A549 (cell line): ENCODE measurements at regions not wholly inside any gene's neighbourhood (a gene's known extent, or its start where the extent isn't known, plus 50 kb on each side); places are given as distances from the start of the nearest gene placed in this dataset.

ENCODE experiments used
- ATAC-seq, 2 experiments: fragments of 200-7000 bp in 1 of 2; fragments of >200 bp in 1 of 2; cut with Nextera tagmentation in 1 of 2; cut with Tn5 transposase in 1 of 2; 3 replicates each; pipeline versions ENCODE4 v1.8.0 to v1.9.1; 2018 to 2020; ENCODE audit warnings: mild to moderate bottlenecking in 1 of 2, moderate library complexity in 1 of 2
- CTCF ChIA-PET: fragments of 300-600 bp; sonication (Branson Sonifier 250); formaldehyde crosslinking; extraction: SDS; loops from one replicate; lab custom pipeline; 2021; ENCODE audit warnings: antibody characterized with exemption, inconsistent platforms; lab: Yijun Ruan, JAX
- POLR2A ChIA-PET: fragments of 350-600 bp; formaldehyde crosslinking; extraction: SDS; loops from one replicate; lab custom pipeline; 2021; ENCODE audit warnings: antibody characterized with exemption, inconsistent platforms; lab: Yijun Ruan, JAX
- DNase-seq, 2 experiments: peaks; one replicate each; pipeline versions ENCODE4 v3.0.0 to v3.0.0-alpha.2; 2011 to 2016; ENCODE audit warnings: low read depth in 1 of 2, low spot score in 1 of 2
- FAIRE-seq: peaks from 2 replicates; lab custom pipeline; 2011; peaks lifted over from hg19 to GRCh38; lab: Jason Lieb, UNC
- H3K27ac ChIP-seq, 2 experiments: fragments of >200 bp; sonication (Bioruptor Twin); formaldehyde crosslinking; 3 replicates each; pipeline ENCODE4 v1.5.1; 2016 to 2017
- H3K4me1 ChIP-seq: fragments of >200 bp; sonication (Bioruptor Twin); formaldehyde crosslinking; 3 replicates; pipeline ENCODE4 v1.6.1; 2016
- H3K4me2 ChIP-seq: fragments of >200 bp; sonication (Bioruptor Twin); formaldehyde crosslinking; 3 replicates; pipeline ENCODE4 v1.6.1; 2016
- H3K4me3 ChIP-seq: fragments of >200 bp; sonication (Bioruptor Twin); formaldehyde crosslinking; 3 replicates; pipeline ENCODE4 v1.5.1; 2016
- H3K9me3 ChIP-seq: fragments of >200 bp; sonication (Bioruptor Twin); formaldehyde crosslinking; 3 replicates; pipeline ENCODE4 v1.6.1; 2016
- BHLHE40 ChIP-seq: IDR thresholded peaks from 2 replicates; pipeline ENCODE4 v1.6.1; 2012; ENCODE audit warnings: low read depth, low read length, inconsistent platforms
- CBX2 ChIP-seq: fragments of 200-600 bp; sonication (generic); IDR thresholded peaks from 2 replicates; pipeline ENCODE4 v1.6.1; 2016; ENCODE audit warnings: low read depth, mild to moderate bottlenecking, borderline replicate concordance
- CBX8 ChIP-seq: fragments of 200-600 bp; sonication (generic); IDR thresholded peaks from 2 replicates; pipeline ENCODE4 v1.6.1; 2016
- E2F6 ChIP-seq: IDR thresholded peaks from 2 replicates; pipeline ENCODE4 v1.6.1; 2012; ENCODE audit warnings: low read depth, borderline replicate concordance
- EHF ChIP-seq: fragments of 250-450 bp; sonication (Bioruptor Pico); IDR thresholded peaks from 2 replicates; pipeline ENCODE4 v1.5.0; 2020; ENCODE audit warnings: mild to moderate bottlenecking
- ELK1 ChIP-seq: fragments of 150-350 bp; IDR thresholded peaks from 2 replicates; pipeline ENCODE4 v1.6.1; 2014; ENCODE audit warnings: low read depth, mild to moderate bottlenecking, low read length
- FOSL2 ChIP-seq, 2 experiments: fragments of 450-650 bp in 1 of 2; fragments of >200 bp in 1 of 2; sonication (Bioruptor Twin) in 1 of 2; formaldehyde crosslinking; IDR thresholded peaks; 2 replicates each; pipeline versions ENCODE4 v1.5.0 to v1.6.1; 2016 to 2020; ENCODE audit warnings: mild to moderate bottlenecking in 1 of 2, moderate library complexity in 1 of 2
- GATA3 ChIP-seq: IDR thresholded peaks from 2 replicates; pipeline ENCODE4 v1.6.1; 2012; ENCODE audit warnings: borderline replicate concordance
- HDAC2 ChIP-seq: fragments of 200-600 bp; sonication (generic); IDR thresholded peaks from 2 replicates; pipeline ENCODE4 v1.6.1; 2016
- HES2 ChIP-seq: fragments of >200 bp; sonication (Bioruptor Twin); formaldehyde crosslinking; IDR thresholded peaks from 2 replicates; pipeline ENCODE4 v1.6.1; 2016
- HEYL ChIP-seq: fragments of 250-450 bp; sonication (Bioruptor Pico); IDR thresholded peaks from 2 replicates; pipeline ENCODE4 v1.8.0; 2021; ENCODE audit warnings: mild to moderate bottlenecking, moderate library complexity
- HOXA7 ChIP-seq: fragments of 250-450 bp; sonication (Bioruptor Pico); IDR thresholded peaks from 2 replicates; pipeline ENCODE4 v1.5.0; 2020; ENCODE audit warnings: mild to moderate bottlenecking, moderate library complexity
- HOXB5 ChIP-seq: fragments of 250-450 bp; sonication (Bioruptor Pico); IDR thresholded peaks from 2 replicates; pipeline ENCODE4 v1.5.0; 2020; ENCODE audit warnings: mild to moderate bottlenecking, moderate library complexity
- JUNB ChIP-seq: fragments of >200 bp; sonication (Bioruptor Twin); formaldehyde crosslinking; IDR thresholded peaks from 2 replicates; pipeline ENCODE4 v1.6.1; 2016
- KDM5A ChIP-seq: fragments of 200-600 bp; sonication (generic); IDR thresholded peaks from 2 replicates; pipeline ENCODE4 v1.6.1; 2016; ENCODE audit warnings: antibody characterized with exemption, mild to moderate bottlenecking
- NFE2L2 ChIP-seq: fragments of 150-350 bp; conservative IDR thresholded peaks from 2 replicates; pipeline ENCODE4 v1.6.1; 2014; ENCODE audit warnings: low read length
- NPAS2 ChIP-seq: fragments of 250-450 bp; sonication (Bioruptor Pico); IDR thresholded peaks from 2 replicates; pipeline ENCODE4 v1.8.0; 2022; ENCODE audit warnings: mild to moderate bottlenecking, moderate library complexity, borderline replicate concordance
- PHF8 ChIP-seq: fragments of 200-600 bp; sonication (generic); IDR thresholded peaks from 2 replicates; pipeline ENCODE4 v1.6.1; 2016; ENCODE audit warnings: low read depth, mild to moderate bottlenecking, antibody characterized with exemption, moderate library complexity, borderline replicate concordance
- RARB ChIP-seq: fragments of 250-450 bp; sonication (Bioruptor Pico); IDR thresholded peaks from 2 replicates; pipeline ENCODE4 v1.8.0; 2021; ENCODE audit warnings: mild to moderate bottlenecking, moderate library complexity
- RCOR1 ChIP-seq: fragments of 150-350 bp; IDR thresholded peaks from 2 replicates; pipeline ENCODE4 v1.6.1; 2014; ENCODE audit warnings: antibody characterized with exemption, low read length, low read depth
- TFCP2L1 ChIP-seq: fragments of 250-450 bp; sonication (Bioruptor Pico); IDR thresholded peaks from 2 replicates; pipeline ENCODE4 v1.5.0; 2021; ENCODE audit warnings: mild to moderate bottlenecking
- TP53 ChIP-seq: fragments of 250-450 bp; sonication (Bioruptor Pico); IDR thresholded peaks from 2 replicates; pipeline ENCODE4 v1.5.0; 2021; ENCODE audit warnings: mild to moderate bottlenecking, moderate library complexity
- USF2 ChIP-seq: fragments of 450-650 bp; IDR thresholded peaks from 2 replicates; pipeline ENCODE4 v1.6.1; 2014; ENCODE audit warnings: antibody characterized with exemption
- ZC3H11A ChIP-seq: fragments of 450-650 bp; IDR thresholded peaks from 2 replicates; pipeline ENCODE4 v1.6.1; 2014; ENCODE audit warnings: antibody characterized with exemption, mild to moderate bottlenecking
- ZFP36 ChIP-seq: fragments of 450-650 bp; IDR thresholded peaks from 2 replicates; pipeline ENCODE4 v1.6.1; 2014; ENCODE audit warnings: borderline replicate concordance; ENCODE audit not compliant: partially characterized antibody
- ZNF302 ChIP-seq: fragments of 250-450 bp; sonication (Bioruptor Pico); IDR thresholded peaks from 2 replicates; pipeline ENCODE4 v1.9.0; 2021; ENCODE audit warnings: inconsistent platforms, mild to moderate bottlenecking, moderate library complexity
- WGBS: methylation state at CpG from one replicate; pipeline ENCODE4 v1.1.6; 2017; ENCODE audit errors: missing lambda C conversion rate; 5-methylcytosine and 5-hydroxymethylcytosine counted together

- FAIRE-seq (no peak), ATAC-seq (no peak), DNase-seq (no peak)
- TF ChIP-seq HOXB5 (no peak), JUNB (no peak), BHLHE40 (no peak), GATA3 (no peak), HDAC2 (no peak), PHF8 (no peak), ZC3H11A (no peak), USF2 (no peak)
- WGBS, result 54% methylated on average over 5 of the region's 5 CpGs
- Histone ChIP-seq H3K4me2 (no peak overlapping the region), H3K4me1 (no peaks in the 10 kb centered on the region), H3K9me3 (peaks cover 5% of the 10 kb centered on the region; the same call in 1 of the 3 replicates), H3K27ac (no peak overlapping the region), H3K4me3 (no peak overlapping the region)
- POLR2A ChIA-PET, result no interaction called here
- CTCF ChIA-PET, result interaction anchor here (0.6 to 1.5 kb wide), 2 partner anchors 38 to 51 kb away, joined by 3 to 7 read pairs; no protein-coding TSS in a partner anchor
Measured at GRCh38 chr14:99338313-99338712, 66.3 kb upstream of the BCL11B start.

GRCh38 chr14:99333841-99334635 is 62.0 kb upstream of the BCL11B start:
- ChIA-PET POLR2A (no interaction called here), CTCF (interaction anchor here (0.9 to 2.9 kb wide), 7 partner anchors 14 to 82 kb away, joined by 3 to 23 read pairs (median 3); no protein-coding TSS in a partner anchor)
- Histone ChIP-seq H3K9me3 (no peaks in the 10 kb centered on the region; the same call in 2 of the 3 replicates), H3K4me2 (no peak overlapping the region), H3K4me1 (no peaks in the 10 kb centered on the region), H3K27ac (no peak overlapping the region), H3K4me3 (no peak overlapping the region)
- WGBS, result 68% methylated on average over 19 of the region's 21 CpGs
- FAIRE-seq, result no peak
- DNase-seq, result no peak
- TF ChIP-seq HOXB5 (no peak), TFCP2L1 (no peak), FOSL2 (IDR thresholded peaks at IDR 0.05) (no peak), FOSL2 (CRISPR knock-in tag; IDR thresholded peaks at IDR 0.05) (no peak), RARB (no peak)
- ATAC-seq, result no peak; a peak in 1 of 6 replicates

- CTCF ChIA-PET, result interaction anchor here (1.0 to 2.9 kb wide), 4 partner anchors 13 to 83 kb away, joined by 3 to 23 read pairs (median 3); no protein-coding TSS in a partner anchor
- ATAC-seq, result no peak
- POLR2A ChIA-PET, result no interaction called here
- Histone ChIP-seq H3K4me3 (no peak overlapping the region), H3K9me3 (no peaks in the 10 kb centered on the region), H3K27ac (0 out of 6 replicates have a peak overlapping the region, but pooled peaks of 1 of the 2 experiments have one; percentile 1), H3K4me2 (no peak overlapping the region), H3K4me1 (no peaks in the 10 kb centered on the region)
- no peak for DNase-seq
- no peak for FAIRE-seq
- no peak for TF ChIP-seq JUNB
- no peak for TF ChIP-seq BHLHE40
- TF ChIP-seq EHF (CRISPR knock-in tag), result no peak
- TF ChIP-seq CBX8, result no peak
- TF ChIP-seq HOXA7 (CRISPR knock-in tag), result no peak
- no peak for TF ChIP-seq E2F6
- WGBS, result 68% methylated on average over 5 of the region's 5 CpGs
Measured at GRCh38 chr14:99333214-99333613, 61.2 kb upstream of the BCL11B start.

- ChIA-PET CTCF (interaction anchor here (1.0 to 2.7 kb wide), 2 partner anchors 9 to 12 kb away, joined by 3 to 22 read pairs; no protein-coding TSS in a partner anchor), POLR2A (no interaction called here)
- TF ChIP-seq ELK1, result no peak
- no peak for TF ChIP-seq GATA3
- TF ChIP-seq ZFP36, result no peak
- no peak for TF ChIP-seq ZNF302 (CRISPR knock-in tag)
- TF ChIP-seq NFE2L2, result no peak
- TF ChIP-seq NPAS2 (CRISPR knock-in tag), result no peak
- no peak for TF ChIP-seq CBX2
- no peak for TF ChIP-seq PHF8
- no peak for TF ChIP-seq TP53 (CRISPR knock-in tag)
- TF ChIP-seq KDM5A, result no peak
- no peak for TF ChIP-seq HDAC2
- TF ChIP-seq HES2, result no peak
- no peak for TF ChIP-seq RCOR1
- TF ChIP-seq HEYL (CRISPR knock-in tag), result no peak
- WGBS, result 76% methylated on average over 10 of the region's 10 CpGs
- DNase-seq (no peak), ATAC-seq (no peak), FAIRE-seq (no peak)
- no peak overlapping the region for H3K27ac ChIP-seq
- H3K4me2 ChIP-seq, result no peak overlapping the region
- 0 out of 3 replicates have a peak, but pooled peaks cover 8% of the 10 kb centered on the region for H3K4me1 ChIP-seq
- H3K9me3 ChIP-seq, result no peaks in the 10 kb centered on the region
- H3K4me3 ChIP-seq, result no peak overlapping the region
Measured at GRCh38 chr14:99331811-99332210, 59.8 kb upstream of the BCL11B start.
